Bronchial epithelial cell (primary cell): ENCODE measurements at regions not wholly inside any gene's neighbourhood (a gene's known extent, or its start where the extent isn't known, plus 50 kb on each side); places are given as distances from the start of the nearest gene placed in this dataset.

ENCODE experiments used
- DNase-seq: peaks from one replicate; pipeline ENCODE4 v3.0.0-alpha.2; 2010; ENCODE audit warnings: low read depth
- FAIRE-seq: peaks from 2 replicates; lab custom pipeline; 2011; peaks lifted over from hg19 to GRCh38; lab: Jason Lieb, UNC
- H3K27me3 ChIP-seq: 2 replicates; pipeline ENCODE4 v1.5.1; 2011; ENCODE audit warnings: low read length; ENCODE audit not compliant: control insufficient read depth, insufficient read depth
- H3K36me3 ChIP-seq: 2 replicates; pipeline ENCODE4 v1.5.1; 2011; ENCODE audit warnings: low read length; ENCODE audit not compliant: control insufficient read depth, insufficient read depth
- H3K4me3 ChIP-seq: 2 replicates; pipeline ENCODE4 v1.5.1; 2011; ENCODE audit warnings: mild to moderate bottlenecking, low read depth, low read length, control low read depth
- TF ChIP-seq, protein P1 (sequence below): IDR thresholded peaks from 2 replicates; pipeline ENCODE4 v1.5.1; 2011; ENCODE audit warnings: mild to moderate bottlenecking, moderate library complexity, low read length, control low read depth, inconsistent platforms; ENCODE audit not compliant: insufficient read depth, severe bottlenecking

- FAIRE-seq (no peak), DNase-seq (no peak)
- no peaks in the 10 kb centered on the region for H3K36me3 ChIP-seq
- no peak overlapping the region for H3K4me3 ChIP-seq
- TF ChIP-seq, protein P1, sequence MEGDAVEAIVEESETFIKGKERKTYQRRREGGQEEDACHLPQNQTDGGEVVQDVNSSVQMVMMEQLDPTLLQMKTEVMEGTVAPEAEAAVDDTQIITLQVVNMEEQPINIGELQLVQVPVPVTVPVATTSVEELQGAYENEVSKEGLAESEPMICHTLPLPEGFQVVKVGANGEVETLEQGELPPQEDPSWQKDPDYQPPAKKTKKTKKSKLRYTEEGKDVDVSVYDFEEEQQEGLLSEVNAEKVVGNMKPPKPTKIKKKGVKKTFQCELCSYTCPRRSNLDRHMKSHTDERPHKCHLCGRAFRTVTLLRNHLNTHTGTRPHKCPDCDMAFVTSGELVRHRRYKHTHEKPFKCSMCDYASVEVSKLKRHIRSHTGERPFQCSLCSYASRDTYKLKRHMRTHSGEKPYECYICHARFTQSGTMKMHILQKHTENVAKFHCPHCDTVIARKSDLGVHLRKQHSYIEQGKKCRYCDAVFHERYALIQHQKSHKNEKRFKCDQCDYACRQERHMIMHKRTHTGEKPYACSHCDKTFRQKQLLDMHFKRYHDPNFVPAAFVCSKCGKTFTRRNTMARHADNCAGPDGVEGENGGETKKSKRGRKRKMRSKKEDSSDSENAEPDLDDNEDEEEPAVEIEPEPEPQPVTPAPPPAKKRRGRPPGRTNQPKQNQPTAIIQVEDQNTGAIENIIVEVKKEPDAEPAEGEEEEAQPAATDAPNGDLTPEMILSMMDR, result no peak
- no peaks in the 10 kb centered on the region for H3K27me3 ChIP-seq
These were observed 83.9 kb downstream of the CCNA1 start for GRCh38 chr13:36516225-36516624.

GRCh38 chr13:36518707-36519106 is 86.4 kb downstream of the CCNA1 start:
- TF ChIP-seq, protein P1, result no peak
- FAIRE-seq (no peak), DNase-seq (no peak)
- no peaks in the 10 kb centered on the region for H3K36me3 ChIP-seq
- H3K27me3 ChIP-seq, result no peaks in the 10 kb centered on the region
- H3K4me3 ChIP-seq, result no peak overlapping the region

DNA sequence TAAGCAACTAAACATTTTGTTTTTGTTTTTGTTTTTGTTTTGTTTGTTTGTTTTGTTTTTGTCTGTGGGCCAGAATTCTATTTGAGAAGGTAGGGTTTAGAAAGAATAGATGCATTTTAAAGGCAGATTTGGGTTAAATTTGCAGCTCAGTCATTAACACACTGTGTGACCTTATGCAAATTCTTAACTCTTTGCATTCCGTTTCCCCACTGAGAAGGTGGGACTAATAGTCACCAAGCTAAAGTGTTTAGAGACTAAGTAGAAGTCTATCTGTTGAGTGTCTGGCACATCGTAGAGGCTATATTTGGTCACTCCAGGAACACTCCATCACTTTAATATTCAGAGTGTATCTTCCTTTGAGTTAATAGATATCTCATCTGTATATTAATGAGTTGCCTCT is 87.1 kb downstream of the CCNA1 start:
- H3K36me3 ChIP-seq, result no peaks in the 10 kb centered on the region
- FAIRE-seq (no peak), DNase-seq (no peak)
- no peaks in the 10 kb centered on the region for H3K27me3 ChIP-seq
- no peak overlapping the region for H3K4me3 ChIP-seq
- TF ChIP-seq, protein P1, result no peak

GRCh38 chr13:36520111-36520510 is 87.8 kb downstream of the CCNA1 start:
- TF ChIP-seq, protein P1, result no peak
- FAIRE-seq, result no peak
- H3K27me3 ChIP-seq, result no peaks in the 10 kb centered on the region
- DNase-seq, result no peak
- no peaks in the 10 kb centered on the region for H3K36me3 ChIP-seq
- H3K4me3 ChIP-seq, result no peak overlapping the region

GRCh38 chr13:36526897-36527296 is 94.6 kb downstream of the CCNA1 start:
- Histone ChIP-seq H3K36me3 (no peaks in the 10 kb centered on the region), H3K27me3 (no peaks in the 10 kb centered on the region), H3K4me3 (no peak overlapping the region)
- FAIRE-seq (no peak), DNase-seq (peak; percentile 22)
- TF ChIP-seq, protein P1, result no peak

- H3K27me3 ChIP-seq, result no peaks in the 10 kb centered on the region
- no peaks in the 10 kb centered on the region for H3K36me3 ChIP-seq
- FAIRE-seq (no peak), DNase-seq (no peak)
- TF ChIP-seq, protein P1, result no peak
- H3K4me3 ChIP-seq, result no peak overlapping the region
These were observed 95.8 kb downstream of the CCNA1 start for GRCh38 chr13:36528105-36528504.
